Vagina (tissue), 2 donors: ENCODE measurements at regions not wholly inside any gene's neighbourhood (a gene's known extent, or its start where the extent isn't known, plus 50 kb on each side); places are given as distances from the start of the nearest gene placed in this dataset.

ENCODE experiments used
- DNase-seq, 2 donors: peaks; one replicate each; pipeline ENCODE4 v3.0.0-alpha.2; 2017; ENCODE audit errors: extremely low spot score in 2 of 2
- H3K27ac ChIP-seq: fragments of 200-600 bp; sonication (generic); one replicate; pipeline ENCODE4 v1.5.1; 2019
- H3K27me3 ChIP-seq: fragments of 200-600 bp; sonication (generic); one replicate; pipeline ENCODE4 v1.5.1; 2019
- H3K36me3 ChIP-seq, 2 donors: fragments of 200-600 bp; sonication (generic); one replicate each; pipeline ENCODE4 v1.5.1; 2017 to 2019
- H3K4me1 ChIP-seq: fragments of 200-600 bp; sonication (generic); one replicate; pipeline ENCODE4 v1.5.1; 2019
- H3K4me3 ChIP-seq, 2 donors: fragments of 200-600 bp; sonication (generic); 1 replicate in 1 of 2; 2 replicates in 1 of 2; pipeline ENCODE4 v1.5.1; 2016 to 2019
- H3K9me3 ChIP-seq: fragments of 200-600 bp; sonication (generic); one replicate; pipeline ENCODE4 v1.5.1; 2019
- CTCF ChIP-seq, 3 experiments: fragments of 450-650 bp in 2 of 3; fragments of 200-600 bp in 1 of 3; sonication (generic) in 1 of 3; IDR thresholded peaks; one replicate each; pipeline ENCODE4 v1.5.1; 2017 to 2019; ENCODE audit warnings: antibody characterized with exemption in 3 of 3, mild to moderate bottlenecking in 2 of 3, moderate library complexity in 2 of 3
- POLR2A ChIP-seq, 2 donors: fragments of 450-650 bp; IDR thresholded peaks; one replicate each; pipeline ENCODE4 v1.6.1; 2017; ENCODE audit warnings: antibody characterized with exemption in 2 of 2, mild to moderate bottlenecking in 2 of 2, moderate library complexity in 2 of 2
- POLR2AphosphoS5 ChIP-seq, 2 donors: sonication (generic); formaldehyde crosslinking; IDR thresholded peaks; one replicate each; pipeline ENCODE4 v1.9.0; 2017; ENCODE audit warnings: antibody characterized with exemption in 2 of 2, mild to moderate bottlenecking in 2 of 2, low read depth in 1 of 2; ENCODE audit not compliant: insufficient read depth in 1 of 2
- intact Hi-C: fragments of 100-400 bp; cut with DNase I; formaldehyde crosslinking; loops from one replicate; pipeline ENCODE4 v1.15.1; 2023

- no peak for TF ChIP-seq POLR2AphosphoS5 (IDR thresholded peaks at IDR 0.05; ENCODE audit: insufficient read depth in 1 of 2, low read depth in 1 of 2)
- no peak for TF ChIP-seq POLR2A (IDR thresholded peaks at IDR 0.05)
- no peak for TF ChIP-seq CTCF (IDR thresholded peaks at IDR 0.05)
- Histone ChIP-seq H3K27ac (no peak overlapping the region), H3K27me3 (no peaks in the 10 kb centered on the region), H3K4me3 (no peak overlapping the region), H3K36me3 (no peaks in the 10 kb centered on the region), H3K9me3 (no peaks in the 10 kb centered on the region), H3K4me1 (no peaks in the 10 kb centered on the region)
- no peak for DNase-seq
- intact Hi-C loops: no loop called here
These were observed 174.6 kb downstream of the SPRY2 start for GRCh38 chr13:80166352-80166751.

GRCh38 chr13:80164462-80164861, 176.5 kb downstream of the SPRY2 start:
- H3K9me3 ChIP-seq: no peaks in the 10 kb centered on the region
- no peaks in the 10 kb centered on the region for H3K4me1 ChIP-seq
- DNase-seq: no peak
- H3K27me3 ChIP-seq: no peaks in the 10 kb centered on the region
- H3K36me3 ChIP-seq: no peaks in the 10 kb centered on the region
- intact Hi-C loops: no loop called here
- no peak for TF ChIP-seq CTCF (IDR thresholded peaks at IDR 0.05)
- TF ChIP-seq POLR2AphosphoS5 (IDR thresholded peaks at IDR 0.05; ENCODE audit: insufficient read depth in 1 of 2, low read depth in 1 of 2): no peak
- TF ChIP-seq POLR2A (IDR thresholded peaks at IDR 0.05): no peak
- H3K27ac ChIP-seq: no peak overlapping the region
- no peak overlapping the region for H3K4me3 ChIP-seq

- Histone ChIP-seq H3K4me3 (no peak overlapping the region), H3K9me3 (no peaks in the 10 kb centered on the region), H3K4me1 (no peaks in the 10 kb centered on the region), H3K36me3 (no peaks in the 10 kb centered on the region), H3K27me3 (no peaks in the 10 kb centered on the region), H3K27ac (no peak overlapping the region)
- intact Hi-C loops: no loop called here
- TF ChIP-seq POLR2AphosphoS5 (IDR thresholded peaks at IDR 0.05; ENCODE audit: insufficient read depth in 1 of 2, low read depth in 1 of 2) (no peak), CTCF (IDR thresholded peaks at IDR 0.05) (no peak), POLR2A (IDR thresholded peaks at IDR 0.05) (no peak)
- no peak for DNase-seq
These were observed 179.0 kb downstream of the SPRY2 start for GRCh38 chr13:80161896-80162295.

GRCh38 chr13:80161219-80161618, 179.7 kb downstream of the SPRY2 start:
- Histone ChIP-seq H3K9me3 (no peaks in the 10 kb centered on the region), H3K36me3 (no peaks in the 10 kb centered on the region), H3K27me3 (no peaks in the 10 kb centered on the region), H3K27ac (no peak overlapping the region), H3K4me1 (no peaks in the 10 kb centered on the region), H3K4me3 (no peak overlapping the region)
- DNase-seq: no peak
- TF ChIP-seq POLR2AphosphoS5 (IDR thresholded peaks at IDR 0.05; ENCODE audit: insufficient read depth in 1 of 2, low read depth in 1 of 2): no peak
- TF ChIP-seq POLR2A (IDR thresholded peaks at IDR 0.05): no peak
- TF ChIP-seq CTCF (IDR thresholded peaks at IDR 0.05): no peak
- intact Hi-C loops: no loop called here

GRCh38 chr13:80160110-80160509, 180.8 kb downstream of the SPRY2 start:
- TF ChIP-seq POLR2AphosphoS5 (IDR thresholded peaks at IDR 0.05; ENCODE audit: insufficient read depth in 1 of 2, low read depth in 1 of 2) (no peak), CTCF (IDR thresholded peaks at IDR 0.05) (no peak), POLR2A (IDR thresholded peaks at IDR 0.05) (no peak)
- intact Hi-C loops: no loop called here
- H3K4me3 ChIP-seq: no peak overlapping the region
- H3K27me3 ChIP-seq: no peaks in the 10 kb centered on the region
- DNase-seq: no peak
- no peaks in the 10 kb centered on the region for H3K4me1 ChIP-seq
- H3K27ac ChIP-seq: no peak overlapping the region
- H3K9me3 ChIP-seq: no peaks in the 10 kb centered on the region
- H3K36me3 ChIP-seq: no peaks in the 10 kb centered on the region
